H1 (cell line): ENCODE measurements at regions not wholly inside any gene's neighbourhood (a gene's known extent, or its start where the extent isn't known, plus 50 kb on each side); places are given as distances from the start of the nearest gene placed in this dataset.

Experiments used
- CTCF ChIA-PET: fragments of 300-600 bp; sonication (Branson Sonifier 250); formaldehyde crosslinking; loops from one replicate; lab custom pipeline; 2021; ENCODE audit not compliant: partially characterized antibody; lab: Charles Lee
- POLR2A ChIA-PET: fragments of 300-600 bp; sonication (Branson Sonifier 250); formaldehyde crosslinking; loops from one replicate; lab custom pipeline; 2021; ENCODE audit warnings: inconsistent platforms; ENCODE audit not compliant: partially characterized antibody; lab: Charles Lee
- DNase-seq, 2 experiments: peaks; one replicate each; pipeline versions ENCODE4 v3.0.0 to v3.0.0-alpha.2; 2010 to 2022; ENCODE audit warnings: low spot score in 2 of 2, low read depth in 1 of 2, mixed read lengths in 1 of 2
- FAIRE-seq: peaks from 2 replicates; lab custom pipeline; 2011; peaks lifted over from hg19 to GRCh38; lab: Jason Lieb, UNC
- H2AFZ ChIP-seq: 2 replicates; pipeline ENCODE4 v1.8.1; 2012; ENCODE audit warnings: low read length, inconsistent platforms
- H2AK5ac ChIP-seq: 2 replicates; pipeline ENCODE4 v1.6.1; 2013; ENCODE audit warnings: low read depth, low read length
- H2BK120ac ChIP-seq: replicated peaks from 2 replicates; pipeline ENCODE3; 2013; ENCODE audit warnings: low read depth, low read length, inconsistent platforms
- H2BK12ac ChIP-seq: 2 replicates; pipeline ENCODE4 v1.6.1; 2013; ENCODE audit warnings: low read depth, low read length
- H2BK15ac ChIP-seq: 2 replicates; pipeline ENCODE4 v1.6.1; 2013; ENCODE audit warnings: low read length
- H2BK20ac ChIP-seq: 2 replicates; pipeline ENCODE4 v1.6.1; 2013; ENCODE audit warnings: low read length
- H2BK5ac ChIP-seq: 2 replicates; pipeline ENCODE4 v1.6.1; 2013; ENCODE audit warnings: low read depth, low read length
- H3K14ac ChIP-seq: 2 replicates; pipeline ENCODE4 v1.6.1; 2013; ENCODE audit warnings: inconsistent platforms; ENCODE audit not compliant: insufficient read length
- H3K18ac ChIP-seq: 2 replicates; pipeline ENCODE4 v1.6.1; 2013; ENCODE audit warnings: low read length; ENCODE audit errors: extremely low read depth
- H3K23ac ChIP-seq: 2 replicates; pipeline ENCODE4 v1.6.1; 2013; ENCODE audit warnings: inconsistent platforms; ENCODE audit not compliant: insufficient read length
- H3K23me2 ChIP-seq: 2 replicates; pipeline ENCODE4 v1.6.1; 2013; ENCODE audit warnings: low read depth, low read length
- H3K27ac ChIP-seq: 2 replicates; pipeline ENCODE4 v1.6.1; 2011; ENCODE audit warnings: low read depth, low read length, inconsistent platforms
- H3K27me3 ChIP-seq, 4 experiments: replicated peaks in 1 of 4; 1 replicate in 1 of 4; 2 replicates in 3 of 4; pipeline versions ENCODE4 v1.6.1 to v1.8.1; 2011 to 2013; ENCODE audit warnings: low read length in 3 of 4, mild to moderate bottlenecking in 3 of 4, inconsistent platforms in 2 of 4, mixed read lengths in 2 of 4, moderate library complexity in 1 of 4; ENCODE audit not compliant: control insufficient read depth in 3 of 4, insufficient read depth in 3 of 4; ENCODE audit errors: extremely low read depth in 1 of 4
- H3K36me3 ChIP-seq, 4 experiments: 2 replicates each; pipeline versions ENCODE4 v1.6.1 to v1.8.1; 2011 to 2013; ENCODE audit warnings: mild to moderate bottlenecking in 4 of 4, low read length in 3 of 4, moderate library complexity in 2 of 4, control low read depth in 1 of 4, inconsistent platforms in 1 of 4; ENCODE audit not compliant: insufficient read depth in 4 of 4, control insufficient read depth in 2 of 4
- H3K4ac ChIP-seq: replicated peaks from 2 replicates; pipeline ENCODE3; 2013; ENCODE audit warnings: low read length, low read depth, mixed read lengths, inconsistent platforms; ENCODE audit not compliant: insufficient read length
- H3K4me1 ChIP-seq, 4 experiments: replicated peaks in 1 of 4; 1 replicate in 1 of 4; 2 replicates in 3 of 4; pipeline versions ENCODE4 v1.6.1 to v1.8.1; 2011 to 2013; ENCODE audit warnings: low read length in 3 of 4, inconsistent platforms in 2 of 4, mixed read lengths in 1 of 4; ENCODE audit not compliant: insufficient read depth in 4 of 4, control insufficient read depth in 3 of 4
- H3K4me2 ChIP-seq, 2 experiments: 2 replicates each; pipeline versions ENCODE4 v1.6.1 to v1.8.1; 2011 to 2013; ENCODE audit warnings: low read depth in 2 of 2, low read length in 2 of 2, control low read depth in 1 of 2, inconsistent platforms in 1 of 2, mild to moderate bottlenecking in 1 of 2; ENCODE audit not compliant: insufficient read depth in 1 of 2
- H3K4me3 ChIP-seq, 4 experiments: fragments of 200-600, 300-600 bp in 1 of 4; sonication (generic), shearing (Covaris generic), sonication (Bioruptor Twin) in 1 of 4; 2 replicates each; pipeline versions ENCODE4 v1.5.1 to v1.8.1; 2011 to 2016; ENCODE audit warnings: low read length in 4 of 4, low read depth in 3 of 4, control low read depth in 2 of 4, inconsistent platforms in 2 of 4, mild to moderate bottlenecking in 2 of 4, mixed read lengths in 1 of 4, moderate library complexity in 1 of 4; ENCODE audit not compliant: insufficient read depth in 2 of 4; ENCODE audit errors: extremely low read depth in 1 of 4
- H3K56ac ChIP-seq: replicated peaks from 2 replicates; pipeline ENCODE3; 2013; ENCODE audit warnings: low read depth, mild to moderate bottlenecking, mixed read lengths, low read length, inconsistent platforms; ENCODE audit not compliant: insufficient read length
- H3K79me1 ChIP-seq: 2 replicates; pipeline ENCODE4 v1.6.1; 2013; ENCODE audit warnings: low read depth, low read length, control low read depth
- H3K79me2 ChIP-seq, 2 experiments: 2 replicates each; pipeline versions ENCODE4 v1.6.1 to v1.8.1; 2012 to 2013; ENCODE audit warnings: low read length in 2 of 2, mild to moderate bottlenecking in 2 of 2, inconsistent platforms in 1 of 2; ENCODE audit not compliant: insufficient read depth in 2 of 2, control insufficient read depth in 1 of 2
- H3K9ac ChIP-seq, 4 experiments: replicated peaks in 1 of 4; 1 replicate in 1 of 4; 2 replicates in 3 of 4; pipeline versions ENCODE4 v1.6.1 to v1.8.1; 2011 to 2013; ENCODE audit warnings: low read depth in 3 of 4, low read length in 3 of 4, control low read depth in 2 of 4, mild to moderate bottlenecking in 2 of 4, moderate library complexity in 2 of 4, inconsistent platforms in 1 of 4; ENCODE audit errors: extremely low read depth in 1 of 4
- H3K9me3 ChIP-seq, 2 experiments: 2 replicates each; pipeline versions ENCODE4 v1.6.1 to v1.8.1; 2012 to 2013; ENCODE audit warnings: mild to moderate bottlenecking in 2 of 2, moderate library complexity in 2 of 2, control low read depth in 1 of 2, inconsistent platforms in 1 of 2, low read depth in 1 of 2, low read length in 1 of 2, mixed read lengths in 1 of 2; ENCODE audit not compliant: insufficient read depth in 2 of 2
- H4K20me1 ChIP-seq, 2 experiments: replicated peaks in 1 of 2; 2 replicates each; pipeline versions ENCODE3 to v1.8.1; 2011 to 2013; ENCODE audit warnings: inconsistent platforms in 2 of 2, low read length in 2 of 2, mild to moderate bottlenecking in 1 of 2; ENCODE audit not compliant: insufficient read depth in 2 of 2, control insufficient read depth in 1 of 2
- H4K5ac ChIP-seq: 2 replicates; pipeline ENCODE4 v1.6.1; 2013; ENCODE audit warnings: low read length, low read depth, mixed read lengths, inconsistent platforms; ENCODE audit not compliant: insufficient read length
- H4K8ac ChIP-seq: 2 replicates; pipeline ENCODE4 v1.8.0; 2013; ENCODE audit warnings: mild to moderate bottlenecking, moderate library complexity, low read length, inconsistent platforms; ENCODE audit not compliant: insufficient read depth; ENCODE audit errors: extremely low read depth
- H4K91ac ChIP-seq: replicated peaks from 2 replicates; pipeline ENCODE3; 2013; ENCODE audit warnings: low read length, mixed read lengths, inconsistent platforms; ENCODE audit not compliant: insufficient read length
- SAP30 ChIP-seq: fragments of 300-600 bp; sonication (generic); IDR thresholded peaks from 2 replicates; pipeline ENCODE4 v1.7.1; 2012; ENCODE audit warnings: low read length, moderate library complexity, mild to moderate bottlenecking, inconsistent platforms; ENCODE audit not compliant: insufficient read depth, insufficient replicate concordance
- SUZ12 ChIP-seq: fragments of 200-600 bp; sonication (generic); IDR thresholded peaks from 2 replicates; pipeline ENCODE4 v1.6.1; 2012; ENCODE audit warnings: mild to moderate bottlenecking, inconsistent platforms, low read length, moderate library complexity, mixed read lengths
- WGBS, 2 experiments: shearing (Covaris generic) in 1 of 2; methylation state at CpG; one replicate each; pipeline versions ENCODE4 v1.1.6 to v1.1.7; 2013 to 2015; ENCODE audit warnings: low lambda C conversion rate in 2 of 2, mixed read lengths in 2 of 2, inconsistent platforms in 1 of 2, low coverage in 1 of 2, missing lambda C conversion rate in 1 of 2; ENCODE audit not compliant: insufficient replicate concordance in 2 of 2, insufficient coverage in 1 of 2, insufficient read length in 1 of 2; ENCODE audit errors: extremely low coverage in 1 of 2, missing lambda C conversion rate in 1 of 2; 5-methylcytosine and 5-hydroxymethylcytosine counted together

- no peak overlapping the region for H2BK15ac ChIP-seq
- no peaks in the 10 kb centered on the region for H3K4me1 ChIP-seq
- H3K23ac ChIP-seq = no peak overlapping the region
- WGBS, 2 experiments = 84% methylated on average over 12 of the region's 12 CpGs; no CpG with 5 or more reads in 1 of the 2 experiments
- no peaks in the 10 kb centered on the region for H4K20me1 ChIP-seq
- no peak overlapping the region for H2BK12ac ChIP-seq
- H2BK20ac ChIP-seq = no peak overlapping the region
- H3K79me1 ChIP-seq = no peaks in the 10 kb centered on the region; the same call in 1 of the 2 replicates
- TF ChIP-seq SUZ12 (no peak), SAP30 (no peak)
- peak overlapping the region; percentile 12; the same call in 1 of the 2 replicates for H4K8ac ChIP-seq
- no peaks in the 10 kb centered on the region for H3K36me3 ChIP-seq
- H3K9ac ChIP-seq = no peak overlapping the region
- FAIRE-seq = no peak
- no peaks in the 10 kb centered on the region for H3K79me2 ChIP-seq
- no peak overlapping the region for H2AK5ac ChIP-seq
- no peak overlapping the region for H2AFZ ChIP-seq
- H3K4ac ChIP-seq = no peak overlapping the region
- no peaks in the 10 kb centered on the region for H3K23me2 ChIP-seq
- H4K5ac ChIP-seq = no peak overlapping the region
- CTCF ChIA-PET = interaction anchor here (0.7 to 1.8 kb wide), 4 partner anchors 40 to 298 kb away, joined by 3 to 5 read pairs (median 3); no protein-coding TSS in a partner anchor
- H3K18ac ChIP-seq = no peak overlapping the region
- no peak overlapping the region for H3K4me2 ChIP-seq
- H3K14ac ChIP-seq = no peak overlapping the region
- H3K27me3 ChIP-seq = peaks cover 0 to 4% (median 0%) of the 10 kb centered on the region in 4 experiments; a peak in 1 of 7 replicates
- H3K27ac ChIP-seq = no peak overlapping the region
- H3K56ac ChIP-seq = no peak overlapping the region
- no peaks in the 10 kb centered on the region; a peak in 1 of 4 replicates for H3K9me3 ChIP-seq
- H2BK5ac ChIP-seq = no peak overlapping the region
- POLR2A ChIA-PET = no interaction called here
- peak in 1 of 2 experiments; percentile 34 for DNase-seq
- no peak overlapping the region for H4K91ac ChIP-seq
- H3K4me3 ChIP-seq = no peak overlapping the region
- H2BK120ac ChIP-seq = no peak overlapping the region
These were observed 820.5 kb downstream of the BRD1 start for GRCh38 chr22:49007013-49007653.
